ENCODE measurements at regions not wholly inside any gene's neighbourhood (a gene's known extent, or its start where the extent isn't known, plus 50 kb on each side); places are given as distances from the start of the nearest gene placed in this dataset.

DNA sequence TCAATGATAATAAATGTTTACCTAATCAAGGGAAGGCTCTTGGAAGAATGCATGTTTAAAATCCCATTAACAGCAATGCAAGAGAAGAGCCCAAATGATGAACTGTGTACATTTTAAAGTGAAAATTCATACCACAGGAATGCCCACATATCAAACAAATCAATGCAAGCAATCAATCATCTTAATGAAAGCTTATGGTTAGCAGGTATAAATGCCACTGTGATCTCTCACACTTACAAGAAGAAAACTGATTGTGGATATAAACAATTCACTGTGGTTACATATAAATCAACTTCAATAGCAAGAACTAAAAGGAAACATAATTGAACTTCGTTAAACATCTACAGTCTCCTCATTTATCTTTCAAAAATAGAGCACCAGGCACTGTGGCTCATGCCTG lies 161.0 kb upstream of the RORB start:
- TF ChIP-seq, protein P1, sequence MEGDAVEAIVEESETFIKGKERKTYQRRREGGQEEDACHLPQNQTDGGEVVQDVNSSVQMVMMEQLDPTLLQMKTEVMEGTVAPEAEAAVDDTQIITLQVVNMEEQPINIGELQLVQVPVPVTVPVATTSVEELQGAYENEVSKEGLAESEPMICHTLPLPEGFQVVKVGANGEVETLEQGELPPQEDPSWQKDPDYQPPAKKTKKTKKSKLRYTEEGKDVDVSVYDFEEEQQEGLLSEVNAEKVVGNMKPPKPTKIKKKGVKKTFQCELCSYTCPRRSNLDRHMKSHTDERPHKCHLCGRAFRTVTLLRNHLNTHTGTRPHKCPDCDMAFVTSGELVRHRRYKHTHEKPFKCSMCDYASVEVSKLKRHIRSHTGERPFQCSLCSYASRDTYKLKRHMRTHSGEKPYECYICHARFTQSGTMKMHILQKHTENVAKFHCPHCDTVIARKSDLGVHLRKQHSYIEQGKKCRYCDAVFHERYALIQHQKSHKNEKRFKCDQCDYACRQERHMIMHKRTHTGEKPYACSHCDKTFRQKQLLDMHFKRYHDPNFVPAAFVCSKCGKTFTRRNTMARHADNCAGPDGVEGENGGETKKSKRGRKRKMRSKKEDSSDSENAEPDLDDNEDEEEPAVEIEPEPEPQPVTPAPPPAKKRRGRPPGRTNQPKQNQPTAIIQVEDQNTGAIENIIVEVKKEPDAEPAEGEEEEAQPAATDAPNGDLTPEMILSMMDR (IDR thresholded peaks at IDR 0.05): no peak
- no peak for TF ChIP-seq EZH2 (IDR thresholded peaks at IDR 0.05; ENCODE audit: borderline replicate concordance, insufficient read depth, low read depth, low read length, poor library complexity, severe bottlenecking)
